Stromal cell of bone marrow (primary cell): ENCODE measurements at regions not wholly inside any gene's neighbourhood (a gene's known extent, or its start where the extent isn't known, plus 50 kb on each side); places are given as distances from the start of the nearest gene placed in this dataset.

Source experiments
- DNase-seq: peaks from one replicate; pipeline ENCODE4 v3.0.0-alpha.2; 2012; ENCODE audit warnings: low read depth

DNA sequence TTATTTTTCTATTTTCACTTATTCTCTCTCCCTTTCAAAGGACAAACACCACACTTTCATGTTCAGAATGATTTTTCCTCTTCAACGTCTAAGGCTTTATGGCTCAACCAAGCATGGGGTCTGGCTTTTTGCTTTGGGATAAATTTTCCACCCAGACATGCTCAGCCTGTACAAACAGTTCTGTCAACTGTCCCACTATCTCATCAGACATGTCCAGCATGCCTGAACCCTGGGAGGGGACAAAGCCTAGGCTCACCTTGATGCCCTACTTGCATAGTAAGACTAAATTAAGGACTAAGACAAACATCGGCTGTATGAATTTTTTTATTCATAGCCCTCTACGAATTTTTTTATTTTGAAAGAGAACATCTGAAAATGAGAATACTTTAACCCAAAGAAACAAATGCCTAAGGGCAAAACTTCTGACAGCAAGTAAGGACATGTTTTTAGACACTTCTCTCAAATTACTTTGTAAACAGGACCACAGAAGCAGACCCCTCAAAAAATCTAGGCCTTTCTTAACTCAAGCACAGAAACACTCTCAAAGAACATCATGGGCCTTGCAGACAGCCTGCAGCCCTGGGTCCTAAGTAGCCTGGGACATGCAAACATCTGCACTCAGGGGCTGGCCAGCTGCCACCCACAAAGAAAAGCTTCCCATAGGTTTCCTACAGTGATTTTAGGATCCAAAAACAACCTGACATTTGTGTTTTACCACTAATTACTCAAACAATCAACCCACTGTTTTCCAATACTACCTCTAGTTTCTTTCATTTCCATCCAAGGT lies 72.3 kb upstream of the PALMD start:
- no peak for DNase-seq

DNA sequence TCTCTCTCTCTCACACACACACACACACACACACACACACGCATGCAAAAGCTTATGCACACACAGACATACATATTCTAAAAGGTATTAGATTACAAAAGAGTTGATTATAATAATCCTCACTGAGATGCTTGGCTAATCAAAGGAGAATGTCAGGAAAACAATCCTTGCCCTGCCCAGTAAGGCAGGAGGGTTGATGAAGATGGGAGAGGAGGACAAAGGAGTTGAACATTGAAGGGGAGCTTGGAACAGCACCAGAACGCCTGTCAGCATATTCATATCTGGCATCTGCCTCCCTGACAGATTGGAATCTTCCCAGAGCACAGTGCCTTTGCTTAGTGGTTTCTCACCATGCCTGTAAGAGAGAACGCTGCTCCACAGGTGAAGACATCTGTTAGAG lies 68.6 kb upstream of the PALMD start:
- no peak for DNase-seq

DNA sequence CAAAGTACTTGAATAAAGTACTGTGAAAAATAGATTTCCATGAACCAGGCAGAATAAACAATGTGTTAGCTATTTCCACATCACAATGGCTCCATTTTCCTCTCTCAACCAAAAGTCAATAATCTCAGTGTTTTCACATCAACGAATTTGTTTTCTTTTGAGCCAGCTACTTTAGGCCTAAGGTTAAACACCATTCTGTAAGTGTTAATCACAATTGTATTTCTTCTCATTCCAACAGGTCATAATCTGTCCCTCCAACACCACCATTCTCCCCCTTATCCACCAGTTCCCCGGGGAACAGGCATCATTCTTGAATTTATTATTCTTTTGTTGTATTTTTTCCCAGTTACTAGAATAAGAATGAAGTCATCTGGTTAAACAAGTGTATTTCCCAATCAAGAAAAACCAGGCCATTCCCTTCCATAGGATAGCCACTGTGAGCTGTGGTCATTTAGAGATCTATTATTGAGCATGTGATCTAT lies 66.2 kb upstream of the PALMD start:
- DNase-seq = peak; percentile 48

DNA sequence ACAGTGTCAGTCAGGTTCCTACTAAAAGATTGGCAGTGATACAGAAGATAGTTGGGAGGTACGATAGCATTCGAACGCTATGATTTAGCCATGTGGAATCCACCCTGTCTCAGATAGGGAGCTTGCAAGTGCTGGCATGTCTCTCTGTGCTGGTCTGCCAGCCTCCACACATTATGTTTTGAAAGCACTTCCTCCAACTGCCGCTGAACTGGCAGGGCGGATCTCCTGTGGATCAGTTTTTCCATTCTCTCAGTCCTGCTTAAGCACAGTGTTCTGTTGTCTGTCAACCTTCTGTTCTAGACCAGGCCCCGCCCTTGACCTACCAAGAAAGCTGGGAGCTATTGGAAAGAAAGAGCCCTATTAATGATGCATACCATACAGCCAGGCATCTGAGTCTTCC lies 65.5 kb upstream of the PALMD start:
- DNase-seq = no peak

DNA sequence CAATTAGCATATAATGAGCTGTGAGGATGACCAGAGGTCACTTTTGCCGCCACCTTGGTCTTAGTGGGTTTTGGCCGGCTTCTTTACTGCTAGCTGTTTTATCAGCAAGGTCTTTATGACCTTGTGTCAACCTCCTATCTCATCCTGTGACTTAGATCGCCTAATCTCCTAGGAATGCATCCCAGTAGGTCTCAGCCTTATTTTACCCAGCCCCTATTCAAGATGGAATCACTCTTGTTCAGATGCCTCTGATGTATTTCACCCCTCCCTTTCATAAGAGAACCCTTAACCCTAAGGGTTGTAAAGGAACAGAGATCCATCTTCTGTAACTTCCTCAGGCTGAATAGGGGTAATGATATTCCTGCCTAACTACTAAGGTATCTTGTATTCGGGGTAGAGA lies 58.9 kb upstream of the PALMD start:
- no peak for DNase-seq

DNA sequence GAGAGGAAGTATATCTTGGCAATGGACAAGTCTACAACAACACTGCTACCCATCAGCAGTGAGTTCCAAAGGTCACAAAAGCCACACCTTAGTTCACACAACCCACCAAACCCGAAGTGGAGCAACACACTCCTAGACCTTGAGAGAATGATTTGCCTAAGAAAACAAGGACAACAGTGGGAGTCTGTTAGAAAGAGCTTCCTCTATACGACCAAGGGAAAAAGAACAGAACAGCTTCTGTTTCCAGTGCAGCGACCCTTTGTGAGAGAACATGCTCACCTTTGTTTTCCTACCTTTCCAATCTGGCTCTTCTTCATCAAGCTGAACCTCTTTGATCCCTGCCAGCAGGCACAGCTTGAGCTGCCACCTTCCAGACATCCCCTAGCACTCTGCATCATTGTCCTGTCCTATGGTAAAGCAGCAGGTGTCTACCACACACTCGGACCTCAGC lies 56.7 kb upstream of the PALMD start:
- no peak for DNase-seq

DNA sequence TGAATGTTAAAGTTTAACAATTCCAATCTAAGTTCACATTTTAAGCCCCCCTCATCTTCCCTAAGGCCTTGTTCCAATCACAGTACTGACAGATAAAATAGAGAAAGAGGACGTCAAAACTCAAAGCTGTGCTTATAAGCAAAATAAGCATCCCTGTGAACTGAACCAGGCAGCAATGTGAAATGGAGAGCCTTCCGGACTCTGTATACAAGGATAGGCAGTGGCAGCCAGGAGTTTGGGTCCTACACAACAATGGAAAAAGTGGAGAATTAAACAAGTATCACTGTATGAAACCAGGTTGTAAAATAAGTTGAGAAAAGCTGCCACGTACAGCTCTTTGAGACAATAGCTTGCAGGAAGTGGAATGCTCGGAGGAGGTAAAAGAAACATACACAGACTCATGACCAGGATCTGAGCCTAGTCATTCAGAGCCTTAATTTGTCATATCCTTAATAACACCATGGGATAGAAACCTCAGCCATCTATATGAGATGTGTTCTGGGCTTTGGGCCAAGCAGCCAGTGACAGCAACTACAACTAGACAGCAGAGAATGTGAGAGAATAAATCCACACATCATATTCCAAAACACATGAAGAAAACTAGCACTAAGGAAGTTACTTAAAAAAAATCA lies 55.2 kb upstream of the PALMD start:
- DNase-seq = peak; percentile 90

DNA sequence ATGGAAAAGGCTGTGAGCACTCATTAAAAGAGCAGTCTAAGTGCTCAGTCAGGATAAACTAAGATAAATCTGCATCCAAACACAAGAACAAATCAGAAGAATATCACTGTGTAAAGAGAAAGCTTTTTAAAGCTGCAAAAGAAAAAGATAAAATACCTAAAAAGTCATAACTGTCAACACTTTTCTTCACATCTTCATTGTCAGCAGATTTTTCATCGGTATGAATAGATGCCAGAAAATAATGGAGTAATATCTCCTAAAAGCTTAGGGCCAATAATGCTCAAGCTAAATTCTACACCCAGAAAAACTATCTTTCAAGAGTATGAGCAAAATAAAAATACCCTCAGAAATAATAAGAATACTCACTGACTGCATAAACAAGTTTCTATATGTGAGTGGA lies 54.0 kb upstream of the PALMD start:
- DNase-seq = no peak

DNA sequence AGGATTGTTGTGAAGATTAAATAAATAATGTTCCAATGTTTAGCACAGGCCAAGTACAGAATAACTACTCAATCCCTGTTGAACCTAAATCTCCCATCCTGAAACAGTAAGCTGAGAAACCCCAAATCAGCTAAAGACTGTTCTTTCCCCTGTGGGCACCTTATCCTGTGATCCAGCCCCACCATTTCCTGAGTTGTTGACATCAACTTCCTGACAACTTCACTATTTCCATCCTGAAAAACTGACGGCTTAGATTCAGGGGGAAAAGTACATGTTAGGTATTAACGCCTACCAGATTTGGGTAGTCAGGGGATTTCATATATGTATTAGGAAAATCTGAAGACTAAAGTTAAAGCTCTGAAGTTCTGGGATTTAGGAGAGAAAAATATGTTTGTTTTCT lies 51.7 kb upstream of the PALMD start:
- no peak for DNase-seq

DNA sequence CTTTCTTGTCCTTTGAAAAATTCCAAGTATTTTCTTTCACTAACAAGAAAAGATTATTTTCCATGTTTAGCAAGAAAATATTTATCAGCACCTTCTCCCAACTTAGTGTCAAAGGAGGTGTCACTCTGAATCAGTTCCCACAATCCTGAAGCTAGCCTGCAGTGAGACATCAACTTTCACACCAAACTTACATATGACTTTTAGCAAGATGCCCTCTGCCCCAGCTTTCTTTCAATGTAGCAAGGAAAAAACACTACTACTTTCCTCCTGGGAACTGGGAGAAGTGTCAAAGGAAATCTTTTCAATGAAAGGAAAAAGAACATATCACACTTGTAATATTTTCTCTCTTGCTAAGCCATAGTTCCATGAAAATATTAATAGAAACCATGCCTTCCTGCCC lies 50.9 kb upstream of the PALMD start:
- DNase-seq = no peak

DNA sequence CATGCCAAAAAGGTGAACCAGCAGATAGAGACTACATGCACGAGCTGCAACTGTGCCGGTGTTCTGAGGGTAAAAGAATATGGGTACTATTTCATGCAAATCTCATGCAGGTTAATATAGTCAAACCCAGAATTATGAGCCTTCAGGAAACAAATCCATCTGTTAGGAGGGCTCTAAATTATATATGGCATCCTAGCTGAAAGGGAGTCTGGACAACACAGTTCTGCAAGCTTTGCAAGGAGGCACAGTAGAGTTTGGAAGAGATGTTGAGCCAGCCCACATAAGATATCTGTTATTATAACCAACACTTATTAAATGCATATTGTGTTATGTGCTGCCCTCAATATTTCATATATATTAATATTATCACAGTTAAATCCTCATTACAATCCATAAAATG lies 50.5 kb upstream of the PALMD start:
- DNase-seq = no peak
